H9 (cell line): ENCODE measurements at regions not wholly inside any gene's neighbourhood (a gene's known extent, or its start where the extent isn't known, plus 50 kb on each side); places are given as distances from the start of the nearest gene placed in this dataset.

Experiments used
- DNase-seq: peaks from one replicate; pipeline ENCODE4 v3.0.0-alpha.2; 2017
- H2AFZ ChIP-seq: one replicate; pipeline ENCODE4 v1.6.1; 2013; ENCODE audit warnings: mild to moderate bottlenecking, low read length, control low read depth, moderate library complexity
- H2AK5ac ChIP-seq: 2 replicates; pipeline ENCODE4 v1.6.1; 2013; ENCODE audit warnings: low read length, control low read depth, mixed read lengths; ENCODE audit not compliant: insufficient read length
- H2BK120ac ChIP-seq: one replicate; pipeline ENCODE4 v1.6.1; 2013; ENCODE audit warnings: low read depth, mild to moderate bottlenecking, low read length, control low read depth, inconsistent platforms; ENCODE audit not compliant: poor library complexity, severe bottlenecking
- H2BK12ac ChIP-seq: 2 replicates; pipeline ENCODE4 v1.6.1; 2013; ENCODE audit warnings: low read length, control low read depth, mixed read lengths, low read depth; ENCODE audit not compliant: insufficient read length
- H2BK15ac ChIP-seq: 2 replicates; pipeline ENCODE4 v1.6.1; 2013; ENCODE audit warnings: low read depth, low read length, control low read depth
- H2BK20ac ChIP-seq: one replicate; pipeline ENCODE4 v1.6.1; 2013; ENCODE audit warnings: low read depth, mild to moderate bottlenecking, low read length, control low read depth, inconsistent platforms; ENCODE audit not compliant: poor library complexity, severe bottlenecking
- H2BK5ac ChIP-seq: 2 replicates; pipeline ENCODE4 v1.6.1; 2013; ENCODE audit warnings: low read length, control low read depth, mixed read lengths; ENCODE audit not compliant: insufficient read length
- H3K14ac ChIP-seq: 2 replicates; pipeline ENCODE4 v1.6.1; 2013; ENCODE audit warnings: low read length, control low read depth; ENCODE audit not compliant: insufficient read depth
- H3K18ac ChIP-seq: 2 replicates; pipeline ENCODE4 v1.6.1; 2013; ENCODE audit warnings: low read depth, mild to moderate bottlenecking, mixed read lengths, low read length, control low read depth; ENCODE audit not compliant: insufficient read length
- H3K23ac ChIP-seq: 2 replicates; pipeline ENCODE4 v1.6.1; 2013; ENCODE audit warnings: low read length, control low read depth, mixed read lengths, low read depth; ENCODE audit not compliant: insufficient read length
- H3K23me2 ChIP-seq: 2 replicates; pipeline ENCODE4 v1.6.1; 2013; ENCODE audit warnings: low read depth, mild to moderate bottlenecking, mixed read lengths, low read length, control low read depth; ENCODE audit not compliant: insufficient read length, poor library complexity, severe bottlenecking
- H3K27ac ChIP-seq: 2 replicates; pipeline ENCODE4 v1.5.1; 2013; ENCODE audit warnings: low read length, control low read depth, mixed read lengths, low read depth; ENCODE audit not compliant: insufficient read length
- H3K27me3 ChIP-seq: 2 replicates; pipeline ENCODE4 v1.6.1; 2013; ENCODE audit warnings: low read length, control low read depth, inconsistent platforms; ENCODE audit not compliant: insufficient read depth
- H3K4ac ChIP-seq: 2 replicates; pipeline ENCODE4 v1.6.1; 2013; ENCODE audit warnings: low read depth, mild to moderate bottlenecking, control low read depth, inconsistent platforms, low read length, moderate library complexity
- H3K4me1 ChIP-seq: 2 replicates; pipeline ENCODE4 v1.6.1; 2013; ENCODE audit warnings: low read length, control low read depth, inconsistent platforms; ENCODE audit not compliant: insufficient read depth
- H3K4me2 ChIP-seq: 2 replicates; pipeline ENCODE4 v1.6.1; 2013; ENCODE audit warnings: low read length, control low read depth, mixed read lengths; ENCODE audit not compliant: insufficient read length, insufficient read depth
- H3K56ac ChIP-seq: 2 replicates; pipeline ENCODE4 v1.6.1; 2013; ENCODE audit warnings: low read depth, mild to moderate bottlenecking, mixed read lengths, low read length, control low read depth; ENCODE audit not compliant: insufficient read length
- H3K79me1 ChIP-seq: 2 replicates; pipeline ENCODE4 v1.6.1; 2013; ENCODE audit warnings: low read depth, mild to moderate bottlenecking, moderate library complexity, low read length, control low read depth, inconsistent platforms; ENCODE audit not compliant: insufficient read depth, poor library complexity, severe bottlenecking
- H3K79me2 ChIP-seq: 2 replicates; pipeline ENCODE4 v1.6.1; 2013; ENCODE audit warnings: low read length, control low read depth, inconsistent platforms; ENCODE audit not compliant: insufficient read depth
- H3K9ac ChIP-seq: 2 replicates; pipeline ENCODE4 v1.6.1; 2013; ENCODE audit warnings: low read length, control low read depth, mixed read lengths; ENCODE audit not compliant: insufficient read length; ENCODE audit errors: extremely low read depth
- H3K9me3 ChIP-seq: one replicate; pipeline ENCODE4 v1.6.1; 2013; ENCODE audit warnings: low read depth, low read length, inconsistent platforms; ENCODE audit not compliant: control insufficient read depth
- H3T11ph ChIP-seq: one replicate; pipeline ENCODE4 v1.6.1; 2013; ENCODE audit warnings: mild to moderate bottlenecking, low read length, control low read depth, inconsistent platforms
- H4K20me1 ChIP-seq: one replicate; pipeline ENCODE4 v1.6.1; 2013; ENCODE audit not compliant: control insufficient read depth, insufficient read length, insufficient read depth
- H4K5ac ChIP-seq: 2 replicates; pipeline ENCODE4 v1.6.1; 2013; ENCODE audit warnings: low read depth, mild to moderate bottlenecking, mixed read lengths, low read length, control low read depth; ENCODE audit not compliant: insufficient read length
- H4K8ac ChIP-seq: replicated peaks from 2 replicates; pipeline ENCODE4 v1.6.1; 2013; ENCODE audit warnings: low read length, control low read depth, mixed read lengths, low read depth; ENCODE audit not compliant: insufficient read length
- H4K91ac ChIP-seq: 2 replicates; pipeline ENCODE4 v1.6.1; 2013; ENCODE audit warnings: low read depth, mild to moderate bottlenecking, moderate library complexity, mixed read lengths, low read length, control low read depth; ENCODE audit not compliant: insufficient read length
- H3K27ac Mint-ChIP-seq, 3 experiments: 2 replicates in 2 of 3; 3 replicates in 1 of 3; pipeline ENCODE4 v1.8.0; 2020 to 2021; ENCODE audit warnings: mixed read lengths in 3 of 3, mild to moderate bottlenecking in 1 of 3, moderate library complexity in 1 of 3
- H3K27me3 Mint-ChIP-seq: 2 replicates; pipeline ENCODE4 v1.8.0; 2021; ENCODE audit warnings: low read depth, mild to moderate bottlenecking, moderate library complexity, mixed read lengths
- H3K36me3 Mint-ChIP-seq, 3 experiments: 2 replicates in 2 of 3; 3 replicates in 1 of 3; pipeline ENCODE4 v1.8.0; 2020 to 2021; ENCODE audit warnings: low read depth in 3 of 3, mixed read lengths in 3 of 3; ENCODE audit not compliant: insufficient read depth in 1 of 3
- H3K4me1 Mint-ChIP-seq, 2 experiments: 2 replicates each; pipeline ENCODE4 v1.8.0; 2020; ENCODE audit warnings: mixed read lengths in 2 of 2
- H3K4me3 Mint-ChIP-seq, 2 experiments: 2 replicates in 1 of 2; 3 replicates in 1 of 2; pipeline ENCODE4 v1.8.0; 2020 to 2021; ENCODE audit warnings: mild to moderate bottlenecking in 2 of 2, mixed read lengths in 2 of 2, moderate library complexity in 1 of 2
- H3K9me3 Mint-ChIP-seq, 2 experiments: 2 replicates in 1 of 2; 3 replicates in 1 of 2; pipeline ENCODE4 v1.8.0; 2020; ENCODE audit warnings: mild to moderate bottlenecking in 2 of 2, mixed read lengths in 2 of 2, moderate library complexity in 1 of 2
- CTCF ChIP-seq: fragments of 200-600 bp; sonication (generic); conservative IDR thresholded peaks from 3 replicates; pipeline ENCODE4 v1.8.0; 2021; ENCODE audit warnings: antibody characterized with exemption, mild to moderate bottlenecking
- WGBS: extraction: QIAGEN DNeasy Blood & Tissue Kit; methylation state at CpG from one replicate; pipeline ENCODE4 v1.1.7; 2013; ENCODE audit warnings: missing lambda C conversion rate, low lambda C conversion rate, mixed read lengths; ENCODE audit not compliant: insufficient read length; ENCODE audit errors: extremely low coverage; 5-methylcytosine and 5-hydroxymethylcytosine counted together

GRCh38 chr2:47990503-47990902 is 84.2 kb upstream of the FBXO11 start:
- Histone ChIP-seq H3K23me2 (no peaks in the 10 kb centered on the region), H3K9me3 (no peaks in the 10 kb centered on the region), H4K8ac (no peak overlapping the region), H4K91ac (no peak overlapping the region), H2BK12ac (no peak overlapping the region), H3K4me1 (no peaks in the 10 kb centered on the region), H3K27me3 (no peaks in the 10 kb centered on the region; the same call in 1 of the 2 replicates), H3K4me2 (no peak overlapping the region), H3T11ph (no peak overlapping the region), H3K4ac (no peak overlapping the region), H3K9ac (no peak overlapping the region), H3K14ac (no peak overlapping the region), H3K56ac (no peak overlapping the region), H3K18ac (no peak overlapping the region), H2AFZ (no peak overlapping the region), H4K5ac (no peak overlapping the region), H4K20me1 (no peaks in the 10 kb centered on the region), H3K79me2 (no peaks in the 10 kb centered on the region), H3K27ac (no peak overlapping the region), H3K79me1 (no peaks in the 10 kb centered on the region), H2BK120ac (no peak overlapping the region), H2BK5ac (no peak overlapping the region), H2AK5ac (no peak overlapping the region), H2BK15ac (no peak overlapping the region), H3K23ac (no peak overlapping the region), H2BK20ac (no peak overlapping the region)
- H3K4me1 Mint-ChIP-seq: no peaks in the 10 kb centered on the region
- no peak for DNase-seq
- no peaks in the 10 kb centered on the region; the same call in 1 of the 2 replicates for H3K27me3 Mint-ChIP-seq
- no peak overlapping the region for H3K27ac Mint-ChIP-seq
- H3K4me3 Mint-ChIP-seq: no peak overlapping the region
- H3K36me3 Mint-ChIP-seq: no peaks in the 10 kb centered on the region
- H3K9me3 Mint-ChIP-seq: no peaks in the 10 kb centered on the region
- WGBS: no CpG with 5 or more reads among the region's 2 CpGs
- TF ChIP-seq CTCF: no peak
